Dedifferentiated amniotic fluid mesenchymal stem cell (primary cell): ENCODE measurements at regions not wholly inside any gene's neighbourhood (a gene's known extent, or its start where the extent isn't known, plus 50 kb on each side); places are given as distances from the start of the nearest gene placed in this dataset.

Experiments used
- DNase-seq: peaks from one replicate; pipeline ENCODE4 v3.0.0-alpha.2; 2016; ENCODE audit errors: extremely low spot score

- no peak for DNase-seq
Measured at GRCh38 chr2:225137971-225138370, 95.7 kb upstream of the DOCK10 start.

DNA sequence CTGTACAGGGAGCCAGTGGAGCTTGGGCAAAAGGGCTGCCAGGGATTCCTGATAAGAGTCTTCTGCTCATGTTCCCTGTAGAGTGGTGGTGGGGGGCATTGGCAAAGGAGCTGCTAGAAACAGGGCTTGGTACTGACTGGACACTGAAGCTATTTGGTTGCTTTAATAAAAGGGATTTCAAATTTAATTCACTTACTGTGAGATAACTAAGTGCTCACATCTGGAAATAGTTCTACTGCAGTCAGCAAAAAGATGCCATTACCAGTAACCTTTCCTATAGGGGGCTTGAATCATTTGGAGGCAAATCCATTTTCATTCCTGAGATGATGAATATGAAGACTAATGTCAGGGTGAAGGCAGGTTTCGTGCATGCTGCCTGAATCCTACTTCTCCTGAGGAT is 94.3 kb upstream of the DOCK10 start:
- no peak for DNase-seq

DNA sequence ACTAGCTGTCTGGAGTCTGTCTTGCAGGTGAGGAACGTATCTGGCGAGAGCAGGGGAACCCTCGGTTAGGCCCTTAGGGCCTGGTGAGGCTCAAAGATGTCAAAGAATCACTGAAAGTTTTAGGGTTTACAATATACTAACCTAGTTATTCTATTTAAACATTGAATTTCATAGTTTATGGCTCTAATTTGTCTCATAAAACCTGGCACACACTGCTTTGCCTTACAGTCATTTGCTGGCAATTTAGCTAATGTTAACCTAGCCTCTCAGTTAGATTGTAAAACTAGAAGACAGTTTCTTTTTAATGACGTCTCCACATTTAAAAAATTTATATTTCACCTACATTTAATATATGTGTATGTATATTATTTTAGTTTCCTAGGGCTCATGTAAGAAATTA is 89.6 kb upstream of the DOCK10 start:
- DNase-seq = no peak

- DNase-seq = no peak
Measured at GRCh38 chr2:225130093-225130492, 87.8 kb upstream of the DOCK10 start.

DNA sequence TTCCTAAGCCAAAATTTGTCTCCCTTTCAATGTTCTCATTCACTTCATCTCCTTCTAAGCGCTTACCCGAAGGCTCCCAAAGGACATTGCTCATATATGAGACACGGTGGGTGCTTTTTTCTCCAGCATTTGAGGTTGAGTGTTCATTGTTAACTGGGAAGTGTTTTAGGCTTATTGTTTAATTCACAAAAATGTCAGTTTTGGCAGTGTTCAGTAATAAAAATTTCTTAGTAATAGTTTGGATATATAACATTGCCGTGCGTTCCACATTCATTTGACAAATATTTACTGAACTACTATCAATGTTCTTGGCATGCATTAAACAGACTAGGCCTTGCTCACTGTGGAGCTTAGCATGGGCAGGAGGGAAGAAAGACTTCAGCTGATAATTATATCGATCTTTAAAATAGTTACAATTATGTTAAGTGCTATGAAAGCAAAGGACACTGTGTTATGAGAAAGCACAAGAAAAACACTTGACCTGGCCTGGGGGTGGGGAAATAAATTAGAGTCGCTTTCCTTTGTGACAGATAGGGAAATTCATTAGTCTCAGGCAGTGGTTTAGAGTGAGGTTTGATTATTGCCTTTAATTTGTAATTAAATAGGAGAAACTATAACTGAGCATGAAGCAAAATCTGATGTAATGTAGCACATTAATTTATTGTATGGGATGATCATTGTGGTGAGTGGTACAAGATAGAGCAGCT is 82.2 kb upstream of the DOCK10 start:
- DNase-seq = no peak

DNA sequence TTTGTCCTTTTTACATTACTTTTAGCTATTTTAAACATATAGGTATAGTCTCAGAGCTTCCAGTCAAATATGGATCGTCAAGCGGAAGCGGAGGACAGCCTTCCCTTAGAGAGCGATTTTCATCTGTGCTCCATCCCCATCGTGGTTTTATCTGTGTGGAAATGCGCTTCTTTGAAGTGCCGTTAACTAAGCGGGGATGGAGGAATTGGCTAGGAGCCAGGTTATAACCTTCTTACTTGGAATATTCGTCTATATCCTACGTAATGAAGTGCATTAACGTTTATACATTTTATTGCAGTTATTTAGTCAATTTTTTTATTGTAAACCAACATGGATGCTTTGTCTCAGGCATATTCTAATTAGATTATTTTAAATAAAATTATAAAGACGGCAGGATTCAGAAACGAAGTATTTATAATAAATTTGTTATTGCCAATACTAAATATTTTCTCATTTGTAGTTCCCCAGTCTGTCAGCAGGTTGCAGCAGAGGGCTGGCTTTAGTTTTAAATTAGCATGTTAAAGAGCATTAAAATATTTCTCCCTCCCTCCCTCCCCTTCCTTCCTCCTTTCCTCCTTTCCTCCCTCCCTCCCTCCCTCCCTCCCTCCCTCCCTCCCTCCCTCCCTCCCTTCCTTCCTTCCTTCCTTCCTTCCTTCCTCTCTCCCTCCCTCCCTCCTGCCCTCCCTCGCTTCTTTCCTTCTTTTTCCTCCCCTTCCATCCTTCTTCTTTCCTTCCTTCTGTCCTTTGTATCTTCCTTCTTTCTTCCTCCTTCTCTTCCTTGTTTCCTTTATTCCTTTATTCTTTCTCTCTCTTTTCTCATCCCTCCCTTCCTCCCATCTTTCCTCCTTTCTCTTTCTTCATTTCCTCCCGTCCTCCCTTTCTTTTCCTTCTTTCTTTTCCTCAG is 80.6 kb upstream of the DOCK10 start:
- peak; percentile 46 for DNase-seq

GRCh38 chr2:225122007-225122406 is 79.7 kb upstream of the DOCK10 start:
- no peak for DNase-seq

- DNase-seq = no peak
Measured at GRCh38 chr2:225120186-225120585, 77.9 kb upstream of the DOCK10 start.

DNA sequence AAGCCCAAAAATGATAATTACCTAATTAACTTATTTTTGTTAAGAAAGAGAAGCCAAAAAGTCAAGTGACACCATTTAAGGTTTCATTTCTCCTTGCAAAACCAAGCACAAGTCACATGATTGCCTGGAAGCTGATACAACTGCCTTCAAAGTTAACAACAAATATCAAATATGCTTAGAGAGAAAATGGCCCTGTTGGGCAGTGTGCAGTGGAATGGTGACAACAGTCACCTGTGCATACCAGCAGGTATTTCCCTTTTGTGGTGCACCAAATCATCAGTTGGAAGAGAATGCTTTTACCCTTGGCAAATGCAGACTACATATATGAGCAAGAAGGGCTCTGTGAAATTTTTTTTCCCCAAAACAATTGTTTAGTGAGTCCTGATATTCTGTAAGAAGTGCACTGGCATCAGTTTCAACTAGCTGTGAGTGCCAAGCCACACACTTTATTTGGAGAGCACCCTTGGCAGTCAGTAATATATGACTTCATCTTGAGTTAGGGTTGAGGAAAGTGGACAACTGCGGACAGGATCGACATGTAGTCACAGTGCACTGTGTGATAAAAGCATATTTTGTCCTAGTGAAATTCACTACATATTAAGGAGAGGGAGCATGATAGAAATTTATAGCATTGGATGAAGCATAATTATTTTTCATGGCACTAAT is 74.9 kb upstream of the DOCK10 start:
- DNase-seq = no peak

- no peak for DNase-seq
Measured at GRCh38 chr2:225114786-225115323, 72.6 kb upstream of the DOCK10 start.

GRCh38 chr2:225113371-225114015 is 71.2 kb upstream of the DOCK10 start:
- no peak for DNase-seq

DNA sequence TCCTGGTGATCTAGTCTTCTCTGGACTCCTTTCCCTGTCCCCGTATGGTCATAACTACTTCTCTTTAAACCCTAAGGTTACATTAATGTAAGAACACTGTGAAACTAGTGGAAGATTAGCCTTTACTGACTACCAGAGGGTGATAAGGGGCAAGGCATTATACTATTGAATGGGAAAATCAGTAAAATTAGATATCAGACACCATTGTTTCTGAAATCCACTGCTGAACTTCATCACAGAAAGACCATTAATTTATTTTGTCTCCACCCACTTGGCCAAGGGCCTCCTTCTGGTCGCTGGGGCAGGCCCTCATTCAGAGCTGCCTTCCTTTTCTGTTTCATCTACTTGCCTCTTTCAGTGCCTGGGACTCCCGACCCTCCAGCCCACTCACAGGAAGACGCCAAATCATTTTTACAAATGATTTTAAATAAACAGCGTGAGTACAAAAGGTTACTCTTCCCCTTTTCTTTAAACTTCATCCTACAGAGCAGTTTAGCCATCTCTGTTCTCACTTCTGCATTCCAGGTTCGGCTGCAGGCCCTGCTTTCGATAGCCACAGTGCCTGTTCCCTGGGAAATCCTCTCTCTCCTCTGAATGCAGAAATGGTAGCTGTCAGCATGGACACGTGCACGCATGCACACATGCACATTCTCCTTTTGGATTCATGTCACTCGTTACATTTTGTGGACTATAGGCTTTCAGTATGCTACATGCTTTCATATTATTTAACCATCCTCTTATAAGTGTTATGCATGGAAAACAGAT is 70.3 kb upstream of the DOCK10 start:
- DNase-seq = no peak

- DNase-seq = no peak
Measured at GRCh38 chr2:225108805-225109204, 66.5 kb upstream of the DOCK10 start.

DNA sequence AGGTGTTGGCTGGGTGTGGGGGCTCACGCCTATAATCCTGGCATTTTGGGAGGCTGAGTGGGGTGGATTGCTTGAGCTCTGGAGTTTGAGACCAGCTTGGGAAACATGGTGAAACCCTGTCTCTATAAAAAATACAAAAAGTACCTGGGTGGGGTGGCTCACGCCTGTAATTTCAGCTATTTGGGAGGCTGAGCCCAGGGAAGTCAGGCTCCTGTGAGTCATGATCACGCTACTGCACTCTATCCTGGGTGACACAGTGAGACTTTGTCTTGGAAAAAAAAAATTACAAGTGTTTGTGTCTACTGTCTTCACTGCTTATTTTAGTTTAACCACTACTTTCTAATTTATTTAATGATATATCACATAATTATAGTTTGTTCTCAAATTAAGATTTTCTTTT is 62.7 kb upstream of the DOCK10 start:
- no peak for DNase-seq

DNA sequence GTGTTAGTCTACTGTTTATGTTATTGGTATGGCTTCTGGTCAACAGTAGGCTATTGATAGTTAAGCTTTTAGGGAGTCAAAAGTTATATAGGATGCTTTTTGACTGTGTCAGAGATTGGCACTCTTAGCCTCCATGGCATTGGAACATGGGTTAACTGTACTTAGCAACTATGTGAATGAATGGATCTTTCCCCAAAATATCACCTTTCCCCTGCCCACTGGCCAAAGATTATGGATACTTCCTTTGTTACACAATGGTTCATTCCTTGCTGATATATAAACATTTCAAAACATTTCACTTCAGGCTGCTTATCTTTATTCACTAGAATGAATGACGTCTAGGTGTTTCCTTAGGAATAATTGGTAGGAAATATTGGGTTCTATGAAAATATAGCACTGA is 62.1 kb upstream of the DOCK10 start:
- no peak for DNase-seq

GRCh38 chr2:225103737-225104141 is 61.5 kb upstream of the DOCK10 start:
- peak; percentile 54 for DNase-seq

GRCh38 chr2:225100856-225101294 is 58.6 kb upstream of the DOCK10 start:
- DNase-seq = peak; percentile 79

GRCh38 chr2:225100269-225100668 is 58.0 kb upstream of the DOCK10 start:
- DNase-seq = peak; percentile 22

DNA sequence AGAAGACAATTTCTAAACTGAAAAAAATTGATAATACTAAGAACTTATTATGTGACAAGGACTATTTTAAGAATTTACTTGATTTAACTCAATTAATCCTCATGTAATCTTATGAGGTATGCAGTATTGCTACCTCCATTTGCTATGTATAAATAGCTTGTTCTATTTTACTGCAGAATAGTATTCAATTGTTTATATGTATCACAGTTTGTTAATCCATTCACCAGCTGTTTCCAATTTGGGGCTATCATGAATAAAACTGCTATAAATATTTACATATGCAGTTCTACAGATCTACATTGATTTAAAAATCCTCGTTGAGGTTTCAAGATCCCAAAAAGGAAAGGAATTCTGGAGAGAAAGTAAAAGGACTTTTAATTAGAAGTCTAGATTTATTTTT is 54.8 kb upstream of the DOCK10 start:
- peak; percentile 41 for DNase-seq
